ENCODE measurements at regions not wholly inside any gene's neighbourhood (a gene's known extent, or its start where the extent isn't known, plus 50 kb on each side); places are given as distances from the start of the nearest gene placed in this dataset.

GRCh38 chr5:100432741-100433140 is 102.4 kb upstream of the FAM174A start:
- no peak for DNase-seq
- H3K4me1 ChIP-seq, result no peaks in the 10 kb centered on the region
- WGBS, 2 donors, result 66 to 77% methylated on average over 1 of the region's 1 CpG
- no peaks in the 10 kb centered on the region for H3K9me3 ChIP-seq
- intact Hi-C loops (cut with DNase I), result no loop called here
- no peak overlapping the region for H3K27ac ChIP-seq
- H3K36me3 ChIP-seq, result no peaks in the 10 kb centered on the region
- H3K4me3 ChIP-seq, result no peak overlapping the region
- TF ChIP-seq, protein P1, sequence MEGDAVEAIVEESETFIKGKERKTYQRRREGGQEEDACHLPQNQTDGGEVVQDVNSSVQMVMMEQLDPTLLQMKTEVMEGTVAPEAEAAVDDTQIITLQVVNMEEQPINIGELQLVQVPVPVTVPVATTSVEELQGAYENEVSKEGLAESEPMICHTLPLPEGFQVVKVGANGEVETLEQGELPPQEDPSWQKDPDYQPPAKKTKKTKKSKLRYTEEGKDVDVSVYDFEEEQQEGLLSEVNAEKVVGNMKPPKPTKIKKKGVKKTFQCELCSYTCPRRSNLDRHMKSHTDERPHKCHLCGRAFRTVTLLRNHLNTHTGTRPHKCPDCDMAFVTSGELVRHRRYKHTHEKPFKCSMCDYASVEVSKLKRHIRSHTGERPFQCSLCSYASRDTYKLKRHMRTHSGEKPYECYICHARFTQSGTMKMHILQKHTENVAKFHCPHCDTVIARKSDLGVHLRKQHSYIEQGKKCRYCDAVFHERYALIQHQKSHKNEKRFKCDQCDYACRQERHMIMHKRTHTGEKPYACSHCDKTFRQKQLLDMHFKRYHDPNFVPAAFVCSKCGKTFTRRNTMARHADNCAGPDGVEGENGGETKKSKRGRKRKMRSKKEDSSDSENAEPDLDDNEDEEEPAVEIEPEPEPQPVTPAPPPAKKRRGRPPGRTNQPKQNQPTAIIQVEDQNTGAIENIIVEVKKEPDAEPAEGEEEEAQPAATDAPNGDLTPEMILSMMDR (IDR thresholded peaks at IDR 0.05), result no peak
- no peak for TF ChIP-seq POLR2A (IDR thresholded peaks at IDR 0.05)
- no peaks in the 10 kb centered on the region for H3K27me3 ChIP-seq

DNA sequence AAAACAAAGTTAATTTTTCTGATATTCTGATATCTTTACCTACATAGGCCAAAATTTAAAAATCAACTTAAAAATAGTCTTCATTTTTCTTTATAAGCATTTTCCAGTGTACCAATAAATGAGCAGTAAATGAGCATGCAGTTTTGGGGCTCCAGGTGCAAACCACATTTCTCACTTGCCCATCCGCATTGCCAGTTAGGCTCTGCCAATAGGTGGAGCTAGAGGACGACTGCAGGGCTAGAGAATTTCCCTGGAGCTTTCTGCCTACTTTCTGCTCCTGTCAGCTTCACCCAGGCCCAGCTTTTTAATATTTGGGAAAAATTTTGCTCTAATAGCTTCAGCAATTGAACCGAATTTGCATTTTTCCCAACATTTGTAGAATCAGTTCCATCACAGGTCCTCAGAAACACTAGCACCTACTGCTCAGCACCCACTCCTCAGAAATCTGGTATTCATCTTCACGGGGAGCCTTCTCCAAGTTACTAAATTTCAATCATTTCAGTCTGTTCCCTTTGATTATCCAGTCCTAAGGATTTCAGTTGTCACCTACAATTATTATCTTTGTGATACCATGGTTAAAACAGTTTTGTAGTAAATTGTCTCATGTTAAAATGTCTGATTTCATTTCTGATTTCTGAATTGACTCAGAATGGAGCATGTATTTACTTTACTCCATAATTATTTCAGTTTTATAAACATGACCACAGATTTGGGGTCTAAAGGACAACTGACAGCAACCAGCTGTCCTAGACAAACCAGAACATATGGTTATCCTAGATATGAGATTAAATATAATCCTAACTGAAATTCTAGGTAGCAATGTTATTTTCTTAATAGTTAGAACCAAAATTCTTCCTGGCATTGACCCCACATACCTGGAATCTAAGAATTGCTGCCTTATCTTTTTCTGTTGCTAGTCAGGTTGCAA is 104.6 kb upstream of the FAM174A start:
- DNase-seq, result no peak
- no peak overlapping the region for H3K27ac ChIP-seq
- no peak overlapping the region for H3K4me3 ChIP-seq
- intact Hi-C loops (cut with DNase I), result no loop called here
- H3K9me3 ChIP-seq, result peaks cover 0 to 2% (median 0%) of the 10 kb centered on the region in 3 donors
- 31 to 32% methylated on average over 4 of the region's 4 CpGs for WGBS, 2 donors
- no peaks in the 10 kb centered on the region for H3K27me3 ChIP-seq
- H3K4me1 ChIP-seq, result no peaks in the 10 kb centered on the region
- H3K36me3 ChIP-seq, result no peaks in the 10 kb centered on the region
- TF ChIP-seq, protein P1 (IDR thresholded peaks at IDR 0.05), result peak; percentile 44 to 80 (median 66)
- TF ChIP-seq POLR2A (IDR thresholded peaks at IDR 0.05), result no peak

DNA sequence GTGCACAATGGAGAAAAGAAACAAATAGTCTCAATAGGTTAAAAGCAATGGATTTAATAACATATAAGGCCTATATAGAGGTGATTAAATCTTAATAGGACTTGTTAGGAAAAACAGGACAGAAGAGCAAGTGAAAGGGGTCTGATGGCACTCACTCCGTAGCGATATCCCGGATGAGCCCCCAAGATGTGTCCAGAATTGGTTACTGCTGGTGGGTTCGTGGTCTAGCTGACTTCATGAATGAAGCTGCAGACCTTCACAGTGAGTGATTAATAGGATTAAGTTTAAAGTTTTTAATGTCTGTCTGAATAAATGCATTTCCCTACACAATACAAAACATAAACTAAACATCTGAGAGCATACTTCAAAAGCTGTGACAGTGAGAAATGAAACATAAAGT is 110.4 kb upstream of the FAM174A start:
- WGBS, 2 donors, result 80 to 88% methylated on average over 4 of the region's 4 CpGs
- Histone ChIP-seq H3K27ac (no peak overlapping the region), H3K27me3 (no peaks in the 10 kb centered on the region), H3K4me3 (no peak overlapping the region), H3K9me3 (peaks cover 0 to 17% (median 0%) of the 10 kb centered on the region in 3 donors), H3K36me3 (no peaks in the 10 kb centered on the region), H3K4me1 (no peaks in the 10 kb centered on the region)
- intact Hi-C loops (cut with DNase I), result no loop called here
- TF ChIP-seq, protein P1 (IDR thresholded peaks at IDR 0.05), result no peak
- no peak for TF ChIP-seq POLR2A (IDR thresholded peaks at IDR 0.05)
- DNase-seq, result no peak

DNA sequence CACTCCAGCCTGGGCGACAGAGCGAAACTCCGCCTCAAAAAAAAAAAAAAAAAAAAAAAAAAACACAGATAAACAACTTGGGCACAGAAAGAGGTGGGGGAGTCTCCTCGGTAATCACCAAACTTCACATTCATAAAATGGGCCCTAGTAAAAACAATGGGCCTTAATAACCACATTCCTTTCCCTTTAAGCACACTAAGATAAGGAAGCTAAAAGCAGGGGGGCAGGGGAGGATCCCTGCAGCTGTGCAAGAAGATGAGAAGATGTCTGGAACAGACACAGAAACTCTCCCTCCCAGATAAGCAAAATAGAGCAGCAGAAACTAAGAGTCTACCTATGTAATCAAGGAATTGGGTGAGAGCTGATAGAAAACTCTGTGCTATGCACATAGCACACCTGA is 111.2 kb upstream of the FAM174A start:
- Histone ChIP-seq H3K27ac (no peak overlapping the region), H3K27me3 (no peaks in the 10 kb centered on the region), H3K36me3 (no peaks in the 10 kb centered on the region), H3K4me1 (no peaks in the 10 kb centered on the region), H3K4me3 (no peak overlapping the region), H3K9me3 (peaks cover 0 to 17% (median 0%) of the 10 kb centered on the region in 3 donors)
- DNase-seq, result no peak
- 70 to 100% methylated on average over 1 of the region's 4 CpGs for WGBS, 2 donors
- intact Hi-C loops (cut with DNase I), result no loop called here
- no peak for TF ChIP-seq POLR2A (IDR thresholded peaks at IDR 0.05)
- TF ChIP-seq, protein P1 (IDR thresholded peaks at IDR 0.05), result no peak

GRCh38 chr5:100423330-100423729 is 111.8 kb upstream of the FAM174A start:
- TF ChIP-seq, protein P1 (IDR thresholded peaks at IDR 0.05), result no peak
- no peak for TF ChIP-seq POLR2A (IDR thresholded peaks at IDR 0.05)
- no peak for DNase-seq
- WGBS, 2 donors, result 68 to 72% methylated on average over 5 of the region's 5 CpGs
- Histone ChIP-seq H3K27ac (no peak overlapping the region), H3K9me3 (peaks cover 0 to 17% (median 0%) of the 10 kb centered on the region in 3 donors), H3K36me3 (no peaks in the 10 kb centered on the region), H3K4me3 (no peak overlapping the region), H3K4me1 (no peaks in the 10 kb centered on the region), H3K27me3 (no peaks in the 10 kb centered on the region)
- intact Hi-C loops (cut with DNase I), result no loop called here

All from esophagus squamous epithelium (tissue), 5 donors.